T-cell (primary cell): ENCODE measurements at regions not wholly inside any gene's neighbourhood (a gene's known extent, or its start where the extent isn't known, plus 50 kb on each side); places are given as distances from the start of the nearest gene placed in this dataset.
"Not testable (repeated sequence)": the region's sequence is repeated elsewhere in the genome, so short reads cannot be mapped to it uniquely, and the experiment has no call there.

Source experiments
- ATAC-seq, 4 experiments: fragments of 200-7000 bp in 3 of 4; fragments of 150-1000 bp in 1 of 4; cut with Tn5 transposase; replicated peaks in 1 of 4; 1 replicate in 3 of 4; 2 replicates in 1 of 4; pipeline ENCODE4 v1.10.0; 2021; ENCODE audit warnings: moderate library complexity in 3 of 4, mild to moderate bottlenecking in 2 of 4, moderate number of reproducible peaks in 1 of 4
- CTCF ChIA-PET, 2 donors: fragments of 300-600 bp; sonication (Branson Sonifier 250); formaldehyde crosslinking; loops; one replicate each; lab custom pipeline; 2022; ENCODE audit warnings: antibody characterized with exemption in 2 of 2; lab: Charles Lee
- POLR2A ChIA-PET, 2 donors: fragments of 300-600 bp; sonication (Branson Sonifier 250); formaldehyde crosslinking; loops; one replicate each; lab custom pipeline; 2022; ENCODE audit warnings: antibody characterized with exemption in 2 of 2; lab: Charles Lee
- DNase-seq, 35 experiments: peaks; one replicate each; pipeline versions ENCODE4 v3.0.0 to v3.0.0-alpha.2; 2013 to 2023
- H3K27ac ChIP-seq: one replicate; pipeline ENCODE4 v1.5.1; 2013; ENCODE audit warnings: low read length
- H3K27me3 ChIP-seq, 2 experiments: replicated peaks in 1 of 2; 1 replicate in 1 of 2; 2 replicates in 1 of 2; pipeline versions ENCODE4 v1.6.1 to v1.7.0; 2013; ENCODE audit warnings: low read length in 1 of 2, mixed read lengths in 1 of 2; ENCODE audit not compliant: control insufficient read depth in 2 of 2, insufficient read depth in 2 of 2; ENCODE audit errors: extremely low read depth in 1 of 2
- H3K36me3 ChIP-seq, 2 donors: 1 replicate in 1 of 2; 2 replicates in 1 of 2; pipeline versions ENCODE4 v1.6.1 to v1.7.0; 2013; ENCODE audit warnings: low read length in 1 of 2; ENCODE audit not compliant: control insufficient read depth in 2 of 2, insufficient read depth in 1 of 2; ENCODE audit errors: extremely low read depth in 1 of 2
- H3K4me1 ChIP-seq, 2 experiments: 1 replicate in 1 of 2; 2 replicates in 1 of 2; pipeline versions ENCODE4 v1.6.1 to v1.7.0; 2013; ENCODE audit warnings: low read length in 2 of 2, mixed read lengths in 1 of 2; ENCODE audit not compliant: insufficient read depth in 2 of 2, control insufficient read depth in 1 of 2; ENCODE audit errors: extremely low read depth in 1 of 2
- H3K4me3 ChIP-seq, 2 donors: 1 replicate in 1 of 2; 2 replicates in 1 of 2; pipeline versions ENCODE4 v1.5.1 to v1.7.0; 2013; ENCODE audit warnings: mild to moderate bottlenecking in 2 of 2, low read length in 1 of 2, moderate library complexity in 1 of 2; ENCODE audit not compliant: control insufficient read depth in 1 of 2; ENCODE audit errors: extremely low read depth in 1 of 2
- H3K9me3 ChIP-seq: 2 replicates; pipeline ENCODE4 v1.7.0; 2013
- H3K27ac Mint-ChIP-seq, 2 donors: one replicate each; pipeline ENCODE4 v1.8.0; 2020 to 2021; ENCODE audit warnings: mild to moderate bottlenecking in 2 of 2, mixed read lengths in 2 of 2
- H3K27me3 Mint-ChIP-seq, 2 donors: one replicate each; pipeline ENCODE4 v1.8.0; 2021 to 2022; ENCODE audit warnings: mixed read lengths in 2 of 2
- H3K36me3 Mint-ChIP-seq: one replicate; pipeline ENCODE4 v1.8.0; 2021; ENCODE audit warnings: mixed read lengths
- H3K4me1 Mint-ChIP-seq, 3 donors: one replicate each; pipeline ENCODE4 v1.8.0; 2020 to 2022; ENCODE audit warnings: mixed read lengths in 3 of 3, mild to moderate bottlenecking in 1 of 3
- H3K4me3 Mint-ChIP-seq, 3 donors: one replicate each; pipeline ENCODE4 v1.8.0; 2020 to 2022; ENCODE audit warnings: mild to moderate bottlenecking in 3 of 3, mixed read lengths in 3 of 3, moderate library complexity in 3 of 3
- H3K9me3 Mint-ChIP-seq, 3 donors: one replicate each; pipeline ENCODE4 v1.8.0; 2020 to 2022; ENCODE audit warnings: mixed read lengths in 3 of 3
- WGBS: methylation state at CpG from one replicate; pipeline ENCODE4 v1.1.5; 2013; ENCODE audit warnings: missing lambda C conversion rate; ENCODE audit not compliant: insufficient coverage; 5-methylcytosine and 5-hydroxymethylcytosine counted together

- CTCF ChIA-PET, ATAC-seq, H3K4me1 Mint-ChIP-seq, H3K36me3 ChIP-seq, H3K9me3 ChIP-seq, POLR2A ChIA-PET, H3K27me3 Mint-ChIP-seq, H3K27ac Mint-ChIP-seq, H3K4me3 Mint-ChIP-seq, H3K27ac ChIP-seq, H3K36me3 Mint-ChIP-seq, H3K9me3 Mint-ChIP-seq, H3K4me1 ChIP-seq, H3K27me3 ChIP-seq, H3K4me3 ChIP-seq: not testable (repeated sequence)
- peak in 13 of 35 experiments; percentile 1 to 51 (median 4) for DNase-seq
- WGBS: no CpG with 5 or more reads among the region's 2 CpGs
Measured at GRCh38 chr10:47646686-47647273, 116.6 kb downstream of the SYT15B start.

DNA sequence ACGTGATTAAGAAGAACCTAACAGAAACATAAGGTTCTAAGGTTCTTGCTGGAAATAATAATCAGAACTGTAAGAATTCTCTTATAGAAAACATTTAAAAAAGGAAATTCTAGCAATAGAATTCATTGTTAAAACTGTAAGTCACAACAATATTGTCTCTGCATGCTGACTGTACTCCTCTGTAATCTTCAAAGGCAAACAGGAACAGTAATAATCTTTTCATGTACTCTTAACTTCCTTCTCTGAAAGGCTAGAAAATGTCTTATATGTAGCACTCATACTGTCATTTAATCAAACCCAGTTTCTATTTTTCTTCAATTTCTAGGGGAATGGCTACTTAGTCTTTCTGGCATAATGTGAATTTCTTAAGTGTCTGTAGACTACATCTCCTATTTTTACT is 103.5 kb upstream of the AGAP9 start:
- CTCF ChIA-PET, H3K9me3 Mint-ChIP-seq, H3K4me1 ChIP-seq, H3K36me3 Mint-ChIP-seq, H3K27me3 ChIP-seq, H3K27ac Mint-ChIP-seq, H3K36me3 ChIP-seq, H3K4me1 Mint-ChIP-seq, H3K4me3 ChIP-seq, H3K4me3 Mint-ChIP-seq, ATAC-seq, H3K27ac ChIP-seq, H3K9me3 ChIP-seq, H3K27me3 Mint-ChIP-seq, POLR2A ChIA-PET, DNase-seq: not testable (repeated sequence)
- no CpG with 5 or more reads among the region's 1 CpG for WGBS

DNA sequence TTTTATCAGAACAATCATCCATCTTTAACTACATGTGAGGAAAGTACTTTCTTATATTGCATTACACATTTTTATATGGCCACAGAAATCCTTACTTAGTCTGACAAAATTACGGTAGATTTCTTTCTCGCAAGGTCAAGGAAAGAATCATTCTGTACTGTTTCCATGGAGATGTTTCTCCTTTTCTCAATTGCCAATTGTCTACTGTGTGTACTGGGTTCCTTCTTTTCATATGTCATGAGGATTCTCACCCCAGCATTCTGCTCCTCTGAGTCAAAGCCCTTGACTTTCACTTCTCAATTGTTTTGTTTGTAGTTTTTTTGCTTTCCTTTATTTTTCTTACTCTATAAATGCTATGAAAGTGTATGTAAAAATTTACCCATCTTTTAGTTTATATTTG is 99.3 kb upstream of the AGAP9 start:
- H3K9me3 Mint-ChIP-seq, POLR2A ChIA-PET, H3K4me3 Mint-ChIP-seq, H3K27me3 ChIP-seq, DNase-seq, H3K36me3 ChIP-seq, H3K27me3 Mint-ChIP-seq, H3K4me1 Mint-ChIP-seq, H3K9me3 ChIP-seq, H3K27ac Mint-ChIP-seq, H3K4me3 ChIP-seq, H3K4me1 ChIP-seq, ATAC-seq, H3K27ac ChIP-seq, CTCF ChIA-PET, H3K36me3 Mint-ChIP-seq: not testable (repeated sequence)
- whole genome bisulfite sequencing: no CpG with 5 or more reads among the region's 2 CpGs

- CTCF ChIA-PET, H3K27me3 Mint-ChIP-seq, H3K9me3 Mint-ChIP-seq, H3K27ac Mint-ChIP-seq, H3K4me3 ChIP-seq, H3K9me3 ChIP-seq, H3K27ac ChIP-seq, H3K36me3 ChIP-seq, H3K4me3 Mint-ChIP-seq, POLR2A ChIA-PET, H3K36me3 Mint-ChIP-seq, H3K27me3 ChIP-seq, H3K4me1 ChIP-seq, H3K4me1 Mint-ChIP-seq, ATAC-seq: not testable (repeated sequence)
- peak in 1 of 35 experiments; percentile 1 for DNase-seq
- no CpG with 5 or more reads among the region's 3 CpGs for WGBS
Measured at GRCh38 chr10:47619300-47620012, 96.0 kb upstream of the AGAP9 start.

- H3K4me1 ChIP-seq, H3K27ac Mint-ChIP-seq, H3K4me3 ChIP-seq, H3K9me3 ChIP-seq, H3K27ac ChIP-seq, H3K36me3 Mint-ChIP-seq, H3K27me3 ChIP-seq, POLR2A ChIA-PET, H3K4me1 Mint-ChIP-seq, H3K4me3 Mint-ChIP-seq, H3K9me3 Mint-ChIP-seq, DNase-seq, CTCF ChIA-PET, ATAC-seq, H3K27me3 Mint-ChIP-seq, H3K36me3 ChIP-seq: not testable (repeated sequence)
- WGBS: no CpG with 5 or more reads among the region's 3 CpGs
Measured at GRCh38 chr10:47609311-47609710, 85.9 kb upstream of the AGAP9 start.

GRCh38 chr10:47605791-47606773 is 82.6 kb upstream of the AGAP9 start:
- H3K27me3 ChIP-seq, H3K4me3 ChIP-seq, H3K4me1 ChIP-seq, H3K27ac ChIP-seq, DNase-seq, H3K9me3 ChIP-seq, H3K27ac Mint-ChIP-seq, ATAC-seq, H3K36me3 ChIP-seq, H3K9me3 Mint-ChIP-seq, H3K4me1 Mint-ChIP-seq, POLR2A ChIA-PET, H3K4me3 Mint-ChIP-seq, CTCF ChIA-PET, H3K27me3 Mint-ChIP-seq, H3K36me3 Mint-ChIP-seq: not testable (repeated sequence)
- WGBS: no CpG with 5 or more reads among the region's 1 CpG
